BLaER1 (cell line): ENCODE measurements at regions not wholly inside any gene's neighbourhood (a gene's known extent, or its start where the extent isn't known, plus 50 kb on each side); places are given as distances from the start of the nearest gene placed in this dataset.

Experiments used
- H3K27ac ChIP-seq: shearing (Covaris generic); formaldehyde crosslinking; 2 replicates; pipeline ENCODE4 v1.8.1; 2022
- H3K27me3 ChIP-seq: shearing (Covaris generic); formaldehyde crosslinking; 2 replicates; pipeline ENCODE4 v1.8.1; 2022
- H3K36me3 ChIP-seq: shearing (Covaris generic); formaldehyde crosslinking; 2 replicates; pipeline ENCODE4 v1.8.1; 2022
- H3K4me1 ChIP-seq: shearing (Covaris generic); formaldehyde crosslinking; 2 replicates; pipeline ENCODE4 v1.8.1; 2022
- H3K4me2 ChIP-seq: shearing (Covaris generic); formaldehyde crosslinking; 2 replicates; pipeline ENCODE4 v1.8.1; 2022
- H3K4me3 ChIP-seq: shearing (Covaris generic); formaldehyde crosslinking; 2 replicates; pipeline ENCODE4 v1.8.1; 2022
- H3K9ac ChIP-seq: shearing (Covaris generic); formaldehyde crosslinking; 2 replicates; pipeline ENCODE4 v1.8.1; 2022
- H3K9me3 ChIP-seq: shearing (Covaris generic); formaldehyde crosslinking; 2 replicates; pipeline ENCODE4 v1.8.1; 2022
- H4K20me1 ChIP-seq: shearing (Covaris generic); formaldehyde crosslinking; 2 replicates; pipeline ENCODE4 v1.8.1; 2022
- Cebpa-rat ChIP-seq: shearing (Covaris generic); IDR thresholded peaks from 2 replicates; pipeline ENCODE4 v1.8.1; 2022

- Histone ChIP-seq H3K4me2 (no peak overlapping the region), H3K36me3 (no peaks in the 10 kb centered on the region), H4K20me1 (no peaks in the 10 kb centered on the region), H3K9ac (no peak overlapping the region), H3K4me3 (no peak overlapping the region), H3K4me1 (no peaks in the 10 kb centered on the region), H3K27me3 (no peaks in the 10 kb centered on the region), H3K9me3 (no peaks in the 10 kb centered on the region), H3K27ac (no peak overlapping the region)
- no peak for TF ChIP-seq Cebpa-rat
Measured at GRCh38 chr7:18213652-18214051, 186.0 kb upstream of the PRPS1L1 start.

- Histone ChIP-seq H3K9ac (no peak overlapping the region), H3K4me1 (no peaks in the 10 kb centered on the region), H3K27ac (no peak overlapping the region), H3K36me3 (no peaks in the 10 kb centered on the region), H3K9me3 (no peaks in the 10 kb centered on the region), H3K4me3 (no peak overlapping the region), H3K27me3 (no peaks in the 10 kb centered on the region), H3K4me2 (no peak overlapping the region), H4K20me1 (no peaks in the 10 kb centered on the region)
- TF ChIP-seq Cebpa-rat, result no peak
Measured at GRCh38 chr7:18216270-18216669, 188.6 kb upstream of the PRPS1L1 start.

GRCh38 chr7:18221377-18222293 lies 194.0 kb upstream of the PRPS1L1 start:
- TF ChIP-seq Cebpa-rat, result no peak
- no peak overlapping the region for H3K4me3 ChIP-seq
- H3K4me2 ChIP-seq, result no peak overlapping the region
- no peaks in the 10 kb centered on the region for H3K27me3 ChIP-seq
- no peaks in the 10 kb centered on the region for H3K9me3 ChIP-seq
- no peaks in the 10 kb centered on the region for H4K20me1 ChIP-seq
- no peaks in the 10 kb centered on the region for H3K36me3 ChIP-seq
- no peak overlapping the region for H3K9ac ChIP-seq
- H3K4me1 ChIP-seq, result no peaks in the 10 kb centered on the region
- H3K27ac ChIP-seq, result no peak overlapping the region

GRCh38 chr7:18222636-18223035 lies 195.0 kb upstream of the PRPS1L1 start:
- no peak overlapping the region for H3K4me2 ChIP-seq
- H3K27me3 ChIP-seq, result no peaks in the 10 kb centered on the region
- no peak overlapping the region for H3K4me3 ChIP-seq
- no peak overlapping the region for H3K9ac ChIP-seq
- H3K27ac ChIP-seq, result no peak overlapping the region
- no peaks in the 10 kb centered on the region for H3K36me3 ChIP-seq
- no peak for TF ChIP-seq Cebpa-rat
- H3K9me3 ChIP-seq, result no peaks in the 10 kb centered on the region
- no peaks in the 10 kb centered on the region for H3K4me1 ChIP-seq
- no peaks in the 10 kb centered on the region for H4K20me1 ChIP-seq

GRCh38 chr7:18224138-18224537 lies 196.5 kb upstream of the PRPS1L1 start:
- TF ChIP-seq Cebpa-rat, result no peak
- no peaks in the 10 kb centered on the region for H4K20me1 ChIP-seq
- no peaks in the 10 kb centered on the region for H3K9me3 ChIP-seq
- H3K36me3 ChIP-seq, result no peaks in the 10 kb centered on the region
- H3K4me3 ChIP-seq, result no peak overlapping the region
- H3K4me1 ChIP-seq, result no peaks in the 10 kb centered on the region
- H3K27me3 ChIP-seq, result no peaks in the 10 kb centered on the region
- H3K27ac ChIP-seq, result no peak overlapping the region
- no peak overlapping the region for H3K9ac ChIP-seq
- no peak overlapping the region for H3K4me2 ChIP-seq

GRCh38 chr7:18225067-18225466 lies 197.4 kb upstream of the PRPS1L1 start:
- no peak for TF ChIP-seq Cebpa-rat
- Histone ChIP-seq H3K4me1 (no peaks in the 10 kb centered on the region), H3K9me3 (no peaks in the 10 kb centered on the region), H3K36me3 (no peaks in the 10 kb centered on the region), H3K4me3 (no peak overlapping the region), H4K20me1 (no peaks in the 10 kb centered on the region), H3K27me3 (no peaks in the 10 kb centered on the region), H3K27ac (no peak overlapping the region), H3K9ac (no peak overlapping the region), H3K4me2 (no peak overlapping the region)

- Histone ChIP-seq H3K27ac (no peak overlapping the region), H3K9ac (no peak overlapping the region), H3K4me3 (no peak overlapping the region), H3K9me3 (no peaks in the 10 kb centered on the region), H4K20me1 (no peaks in the 10 kb centered on the region), H3K27me3 (no peaks in the 10 kb centered on the region), H3K4me1 (no peaks in the 10 kb centered on the region), H3K36me3 (no peaks in the 10 kb centered on the region), H3K4me2 (no peak overlapping the region)
- TF ChIP-seq Cebpa-rat, result no peak
Measured at GRCh38 chr7:18226598-18226997, 199.0 kb upstream of the PRPS1L1 start.

GRCh38 chr7:18228686-18229085 lies 201.0 kb upstream of the PRPS1L1 start:
- no peak overlapping the region for H3K9ac ChIP-seq
- no peaks in the 10 kb centered on the region for H3K27me3 ChIP-seq
- H3K9me3 ChIP-seq, result no peaks in the 10 kb centered on the region
- no peaks in the 10 kb centered on the region for H4K20me1 ChIP-seq
- no peak overlapping the region for H3K4me3 ChIP-seq
- H3K4me2 ChIP-seq, result no peak overlapping the region
- no peak overlapping the region for H3K27ac ChIP-seq
- H3K4me1 ChIP-seq, result no peaks in the 10 kb centered on the region
- no peak for TF ChIP-seq Cebpa-rat
- H3K36me3 ChIP-seq, result no peaks in the 10 kb centered on the region

- H3K4me2 ChIP-seq, result no peak overlapping the region
- H3K27me3 ChIP-seq, result no peaks in the 10 kb centered on the region
- H3K4me3 ChIP-seq, result no peak overlapping the region
- no peaks in the 10 kb centered on the region for H3K9me3 ChIP-seq
- no peaks in the 10 kb centered on the region for H3K4me1 ChIP-seq
- no peaks in the 10 kb centered on the region for H4K20me1 ChIP-seq
- TF ChIP-seq Cebpa-rat, result no peak
- no peaks in the 10 kb centered on the region for H3K36me3 ChIP-seq
- H3K9ac ChIP-seq, result no peak overlapping the region
- H3K27ac ChIP-seq, result no peak overlapping the region
Measured at GRCh38 chr7:18230271-18230670, 202.6 kb upstream of the PRPS1L1 start.

- H3K27ac ChIP-seq, result no peak overlapping the region
- no peak overlapping the region for H3K4me3 ChIP-seq
- no peak overlapping the region for H3K4me2 ChIP-seq
- no peaks in the 10 kb centered on the region for H3K4me1 ChIP-seq
- H3K9me3 ChIP-seq, result no peaks in the 10 kb centered on the region
- H3K9ac ChIP-seq, result no peak overlapping the region
- no peak for TF ChIP-seq Cebpa-rat
- no peaks in the 10 kb centered on the region for H4K20me1 ChIP-seq
- no peaks in the 10 kb centered on the region for H3K36me3 ChIP-seq
- no peaks in the 10 kb centered on the region for H3K27me3 ChIP-seq
Measured at GRCh38 chr7:18231854-18232253, 204.2 kb upstream of the PRPS1L1 start.

- TF ChIP-seq Cebpa-rat, result no peak
Measured at GRCh38 chr7:18234519-18234918, 206.9 kb upstream of the PRPS1L1 start.

More at GRCh38 chr7:18234519-18234918, 206.9 kb upstream of the PRPS1L1 start:
- H3K9me3 ChIP-seq, result no peaks in the 10 kb centered on the region
- no peak overlapping the region for H3K4me3 ChIP-seq
- no peak overlapping the region for H3K9ac ChIP-seq
- no peaks in the 10 kb centered on the region for H4K20me1 ChIP-seq
- H3K4me2 ChIP-seq, result no peak overlapping the region
- no peak overlapping the region for H3K27ac ChIP-seq
- no peaks in the 10 kb centered on the region for H3K4me1 ChIP-seq
- H3K27me3 ChIP-seq, result no peaks in the 10 kb centered on the region
- H3K36me3 ChIP-seq, result no peaks in the 10 kb centered on the region
